ENCODE measurements at regions not wholly inside any gene's neighbourhood (a gene's known extent, or its start where the extent isn't known, plus 50 kb on each side); places are given as distances from the start of the nearest gene placed in this dataset.

DNA sequence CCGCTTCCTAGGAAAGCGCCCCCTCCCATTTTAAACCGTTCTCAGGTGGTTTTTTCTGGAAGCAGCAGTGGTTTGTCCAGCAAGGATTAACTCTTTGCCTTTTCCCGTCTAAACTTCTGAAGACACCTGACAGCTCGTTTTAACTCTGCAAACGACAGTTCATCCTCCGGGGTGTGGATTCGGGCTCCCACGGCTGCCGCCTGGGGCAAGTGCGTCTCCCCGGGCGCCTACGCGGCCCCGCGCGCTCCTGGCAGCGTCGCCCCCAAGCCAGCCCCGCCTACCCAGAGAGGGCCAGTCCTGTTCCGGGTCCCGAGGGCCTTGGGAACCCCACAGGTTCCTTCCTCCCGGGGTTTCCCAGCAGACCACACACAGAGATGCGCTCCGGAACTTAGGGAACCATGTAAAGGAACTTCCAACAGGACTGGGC lies 54.4 kb downstream of the PRR18 start:
- H3K27me3 ChIP-seq (replicated peaks; ENCODE audit: insufficient read depth, low read length) = no peaks in the 10 kb centered on the region
- no peaks in the 10 kb centered on the region for H3K79me2 ChIP-seq (ENCODE audit: low read length)
- H3K4me1 ChIP-seq (ENCODE audit: low read length) = peaks cover 6% of the 10 kb centered on the region
- DNase-seq = no peak
- H3K36me3 ChIP-seq (replicated peaks; ENCODE audit: insufficient read depth, low read length) = no peaks in the 10 kb centered on the region
- peaks cover 3% of the 10 kb centered on the region; the same call in 1 of the 2 replicates for H3F3A ChIP-seq (ENCODE audit: insufficient read depth, low read length)
- no peaks in the 10 kb centered on the region for H4K20me1 ChIP-seq (ENCODE audit: insufficient read depth, low read length)
- no peak overlapping the region for H3K9ac ChIP-seq (ENCODE audit: low read length)
- H2AFZ ChIP-seq (ENCODE audit: low read length) = no peak overlapping the region
- no peaks in the 10 kb centered on the region for H3K9me2 ChIP-seq (replicated peaks; ENCODE audit: insufficient read depth, low read length)
- TF ChIP-seq EZH2 (optimal IDR thresholded peaks at IDR 0.05; ENCODE audit: low read depth, low read length) (no peak), CTCF (IDR thresholded peaks at IDR 0.05; ENCODE audit: low read length) (no peak), EZH2phosphoT487 (IDR thresholded peaks at IDR 0.05; ENCODE audit: low read length) (no peak)
- no peaks in the 10 kb centered on the region for H3K9me3 ChIP-seq (replicated peaks; ENCODE audit: insufficient read depth, low read length)
- H3K4me3 ChIP-seq (ENCODE audit: low read length) = no peak overlapping the region
- no peak overlapping the region for H3K4me2 ChIP-seq (ENCODE audit: low read depth, low read length)
- no peak overlapping the region for H3K27ac ChIP-seq (ENCODE audit: low read length)

GRCh38 chr6:166253281-166253681 lies 54.9 kb downstream of the PRR18 start:
- H3K4me3 ChIP-seq (ENCODE audit: low read length) = no peak overlapping the region
- H2AFZ ChIP-seq (ENCODE audit: low read length) = no peak overlapping the region
- no peaks in the 10 kb centered on the region for H3K27me3 ChIP-seq (replicated peaks; ENCODE audit: insufficient read depth, low read length)
- DNase-seq = no peak
- no peak overlapping the region for H3K4me2 ChIP-seq (ENCODE audit: low read depth, low read length)
- no peak overlapping the region for H3K9ac ChIP-seq (ENCODE audit: low read length)
- no peaks in the 10 kb centered on the region for H3K79me2 ChIP-seq (ENCODE audit: low read length)
- no peaks in the 10 kb centered on the region for H3K36me3 ChIP-seq (replicated peaks; ENCODE audit: insufficient read depth, low read length)
- H4K20me1 ChIP-seq (ENCODE audit: insufficient read depth, low read length) = no peaks in the 10 kb centered on the region
- H3K4me1 ChIP-seq (ENCODE audit: low read length) = peaks cover 1% of the 10 kb centered on the region; the same call in 1 of the 2 replicates
- no peak overlapping the region for H3K27ac ChIP-seq (ENCODE audit: low read length)
- TF ChIP-seq EZH2 (optimal IDR thresholded peaks at IDR 0.05; ENCODE audit: low read depth, low read length) (no peak), EZH2phosphoT487 (IDR thresholded peaks at IDR 0.05; ENCODE audit: low read length) (no peak), CTCF (IDR thresholded peaks at IDR 0.05; ENCODE audit: low read length) (no peak)
- H3K9me3 ChIP-seq (replicated peaks; ENCODE audit: insufficient read depth, low read length) = no peaks in the 10 kb centered on the region
- H3K9me2 ChIP-seq (replicated peaks; ENCODE audit: insufficient read depth, low read length) = no peaks in the 10 kb centered on the region
- no peaks in the 10 kb centered on the region for H3F3A ChIP-seq (ENCODE audit: insufficient read depth, low read length)

DNA sequence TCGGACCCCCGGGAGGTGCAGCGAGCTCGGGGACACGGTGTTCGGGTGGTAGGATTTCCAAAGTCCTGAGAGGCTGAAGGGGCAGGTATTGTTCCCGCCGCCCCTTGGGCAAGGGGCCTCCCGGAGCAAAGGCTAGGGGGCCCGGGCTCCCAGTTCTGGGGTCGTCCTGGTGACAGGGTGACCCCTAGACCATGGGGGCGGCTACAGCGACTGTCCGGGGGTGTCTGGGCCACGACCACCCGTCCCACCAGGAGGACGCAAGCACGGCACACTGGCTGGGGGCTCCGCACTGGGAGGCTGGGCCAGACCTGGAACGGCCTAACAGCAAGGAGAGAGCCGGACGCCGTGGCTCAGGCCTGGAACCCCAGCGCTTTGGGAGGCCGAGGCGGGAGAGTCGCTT lies 55.6 kb downstream of the PRR18 start:
- no peak for DNase-seq
- Histone ChIP-seq H3K4me3 (ENCODE audit: low read length) (no peak overlapping the region), H3K9me3 (replicated peaks; ENCODE audit: insufficient read depth, low read length) (no peaks in the 10 kb centered on the region), H4K20me1 (ENCODE audit: insufficient read depth, low read length) (no peaks in the 10 kb centered on the region), H3K4me1 (ENCODE audit: low read length) (no peaks in the 10 kb centered on the region), H2AFZ (ENCODE audit: low read length) (no peak overlapping the region), H3K4me2 (ENCODE audit: low read depth, low read length) (no peak overlapping the region), H3K9me2 (replicated peaks; ENCODE audit: insufficient read depth, low read length) (no peaks in the 10 kb centered on the region), H3K36me3 (replicated peaks; ENCODE audit: insufficient read depth, low read length) (no peaks in the 10 kb centered on the region), H3K9ac (ENCODE audit: low read length) (no peak overlapping the region), H3F3A (ENCODE audit: insufficient read depth, low read length) (no peaks in the 10 kb centered on the region), H3K27me3 (replicated peaks; ENCODE audit: insufficient read depth, low read length) (no peaks in the 10 kb centered on the region), H3K79me2 (ENCODE audit: low read length) (no peaks in the 10 kb centered on the region), H3K27ac (ENCODE audit: low read length) (no peak overlapping the region)
- TF ChIP-seq EZH2 (optimal IDR thresholded peaks at IDR 0.05; ENCODE audit: low read depth, low read length) (no peak), CTCF (IDR thresholded peaks at IDR 0.05; ENCODE audit: low read length) (no peak), EZH2phosphoT487 (IDR thresholded peaks at IDR 0.05; ENCODE audit: low read length) (no peak)

All from MM.1S (cell line).